NB4 (cell line): ENCODE measurements at regions not wholly inside any gene's neighbourhood (a gene's known extent, or its start where the extent isn't known, plus 50 kb on each side); places are given as distances from the start of the nearest gene placed in this dataset.

Experiments used
- CTCF ChIP-seq: IDR thresholded peaks from one replicate; pipeline ENCODE4 v1.5.1; 2012; ENCODE audit warnings: low read depth, low read length
- MAX ChIP-seq: IDR thresholded peaks from 2 replicates; pipeline ENCODE4 v1.6.1; 2011; ENCODE audit warnings: low read depth, low read length
- MYC ChIP-seq: IDR thresholded peaks from 2 replicates; pipeline ENCODE4 v1.6.1; 2011; ENCODE audit warnings: low read depth, low read length
- POLR2A ChIP-seq: IDR thresholded peaks from 2 replicates; pipeline ENCODE4 v1.6.1; 2011; ENCODE audit warnings: mild to moderate bottlenecking; ENCODE audit not compliant: insufficient read length; ENCODE audit errors: extremely low read depth

GRCh38 chr2:134785659-134786430 lies 52.6 kb upstream of the ACMSD start:
- TF ChIP-seq POLR2A: no peak
- no peak for TF ChIP-seq CTCF
- no peak for TF ChIP-seq MYC
- TF ChIP-seq MAX: no peak
